Gastroesophageal sphincter (tissue), 4 donors: ENCODE measurements at regions not wholly inside any gene's neighbourhood (a gene's known extent, or its start where the extent isn't known, plus 50 kb on each side); places are given as distances from the start of the nearest gene placed in this dataset.

Source experiments
- ATAC-seq: fragments of 150-250 bp; one replicate; pipeline ENCODE4 v1.9.1; 2016; ENCODE audit warnings: mild to moderate bottlenecking, moderate library complexity
- H3K27ac ChIP-seq, 4 donors: fragments of 200-600 bp; sonication (generic) in 3 of 4; 1 replicate in 3 of 4; 2 replicates in 1 of 4; pipeline ENCODE4 v1.5.1; 2016 to 2019
- H3K27me3 ChIP-seq: fragments of 200-600 bp; sonication (generic); one replicate; pipeline ENCODE4 v1.5.1; 2019
- H3K36me3 ChIP-seq, 2 donors: fragments of 200-600 bp; sonication (generic); one replicate each; pipeline ENCODE4 v1.5.1; 2019; ENCODE audit warnings: control low read depth in 1 of 2
- H3K4me1 ChIP-seq, 3 donors: fragments of 200-600 bp; sonication (generic); 1 replicate in 2 of 3; 2 replicates in 1 of 3; pipeline ENCODE4 v1.5.1; 2016 to 2019; ENCODE audit warnings: control low read depth in 2 of 3
- H3K4me3 ChIP-seq, 2 donors: fragments of 200-600 bp; sonication (generic); one replicate each; pipeline ENCODE4 v1.5.1; 2019; ENCODE audit warnings: mild to moderate bottlenecking in 1 of 2, moderate library complexity in 1 of 2
- H3K9me3 ChIP-seq, 3 donors: fragments of 200-600 bp; sonication (generic); one replicate each; pipeline ENCODE4 v1.5.1; 2017 to 2019; ENCODE audit warnings: control low read depth in 2 of 3
- EP300 ChIP-seq: sonication (generic); formaldehyde crosslinking; IDR thresholded peaks from one replicate; pipeline ENCODE4 v1.6.1; 2017; ENCODE audit warnings: antibody characterized with exemption, mild to moderate bottlenecking
- POLR2A ChIP-seq, 2 donors: fragments of 450-650 bp; IDR thresholded peaks; one replicate each; pipeline ENCODE4 v1.6.1; 2017; ENCODE audit warnings: antibody characterized with exemption in 2 of 2, mild to moderate bottlenecking in 2 of 2, moderate library complexity in 1 of 2
- POLR2AphosphoS5 ChIP-seq: sonication (generic); formaldehyde crosslinking; IDR thresholded peaks from one replicate; pipeline ENCODE4 v1.6.1; 2017; ENCODE audit warnings: antibody characterized with exemption
- WGBS, 2 donors: methylation state at CpG; one replicate each; pipeline ENCODE4 v1.1.5; 2018; ENCODE audit warnings: low coverage in 1 of 2; 5-methylcytosine and 5-hydroxymethylcytosine counted together
- TF ChIP-seq, protein P1 (sequence below), 4 experiments: fragments of 200-600 bp in 2 of 4; fragments of 450-650 bp in 2 of 4; sonication (generic) in 1 of 4; IDR thresholded peaks; one replicate each; pipeline ENCODE4 v1.5.1; 2017 to 2019; ENCODE audit warnings: antibody characterized with exemption in 4 of 4, mild to moderate bottlenecking in 2 of 4, moderate library complexity in 2 of 4

DNA sequence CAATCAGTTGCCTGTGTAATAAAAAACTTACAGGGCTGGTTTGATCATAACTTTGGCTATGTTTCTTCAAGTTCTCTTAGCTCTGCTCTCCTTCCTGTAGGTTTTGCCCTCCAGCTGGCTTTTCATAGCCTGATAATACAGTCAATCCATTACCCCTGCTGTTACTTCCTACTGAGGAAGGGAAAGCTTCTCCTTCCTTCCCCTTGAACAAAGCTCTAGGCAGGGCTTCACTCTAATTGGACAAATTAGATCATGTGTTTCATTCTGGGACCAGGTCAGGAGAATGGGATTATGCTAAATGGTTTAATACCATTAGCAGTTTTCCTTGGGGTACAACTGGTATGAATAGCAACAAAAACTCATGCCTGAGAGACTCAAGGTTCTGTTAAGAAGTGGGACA lies 106.8 kb upstream of the MCHR2 start:
- TF ChIP-seq POLR2AphosphoS5 (no peak), POLR2A (IDR thresholded peaks at IDR 0.05) (no peak), EP300 (no peak)
- TF ChIP-seq, protein P1, sequence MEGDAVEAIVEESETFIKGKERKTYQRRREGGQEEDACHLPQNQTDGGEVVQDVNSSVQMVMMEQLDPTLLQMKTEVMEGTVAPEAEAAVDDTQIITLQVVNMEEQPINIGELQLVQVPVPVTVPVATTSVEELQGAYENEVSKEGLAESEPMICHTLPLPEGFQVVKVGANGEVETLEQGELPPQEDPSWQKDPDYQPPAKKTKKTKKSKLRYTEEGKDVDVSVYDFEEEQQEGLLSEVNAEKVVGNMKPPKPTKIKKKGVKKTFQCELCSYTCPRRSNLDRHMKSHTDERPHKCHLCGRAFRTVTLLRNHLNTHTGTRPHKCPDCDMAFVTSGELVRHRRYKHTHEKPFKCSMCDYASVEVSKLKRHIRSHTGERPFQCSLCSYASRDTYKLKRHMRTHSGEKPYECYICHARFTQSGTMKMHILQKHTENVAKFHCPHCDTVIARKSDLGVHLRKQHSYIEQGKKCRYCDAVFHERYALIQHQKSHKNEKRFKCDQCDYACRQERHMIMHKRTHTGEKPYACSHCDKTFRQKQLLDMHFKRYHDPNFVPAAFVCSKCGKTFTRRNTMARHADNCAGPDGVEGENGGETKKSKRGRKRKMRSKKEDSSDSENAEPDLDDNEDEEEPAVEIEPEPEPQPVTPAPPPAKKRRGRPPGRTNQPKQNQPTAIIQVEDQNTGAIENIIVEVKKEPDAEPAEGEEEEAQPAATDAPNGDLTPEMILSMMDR (IDR thresholded peaks at IDR 0.05) = no peak
- no peak for ATAC-seq
- Histone ChIP-seq H3K27ac (no peak overlapping the region), H3K4me1 (no peaks in the 10 kb centered on the region), H3K4me3 (no peak overlapping the region), H3K9me3 (no peaks in the 10 kb centered on the region), H3K36me3 (no peaks in the 10 kb centered on the region), H3K27me3 (peaks cover 14% of the 10 kb centered on the region)

GRCh38 chr6:100099189-100100074 lies 105.4 kb upstream of the MCHR2 start:
- 16 to 26% methylated on average over 4 of the region's 4 CpGs for WGBS, 2 donors
- Histone ChIP-seq H3K4me1 (no peaks in the 10 kb centered on the region), H3K9me3 (no peaks in the 10 kb centered on the region), H3K4me3 (no peak overlapping the region), H3K27ac (no peak overlapping the region), H3K27me3 (peaks cover 6% of the 10 kb centered on the region), H3K36me3 (no peaks in the 10 kb centered on the region)
- ATAC-seq = no peak
- TF ChIP-seq, protein P1 (IDR thresholded peaks at IDR 0.05) = peak; percentile 32 to 56 (median 38)
- TF ChIP-seq EP300 (no peak), POLR2AphosphoS5 (no peak)

GRCh38 chr6:100096936-100097335 lies 102.9 kb upstream of the MCHR2 start:
- no peak for ATAC-seq
- TF ChIP-seq EP300 (no peak), POLR2A (IDR thresholded peaks at IDR 0.05) (no peak), POLR2AphosphoS5 (no peak)
- TF ChIP-seq, protein P1 (IDR thresholded peaks at IDR 0.05) = no peak
- no peak overlapping the region for H3K4me3 ChIP-seq
- no peaks in the 10 kb centered on the region for H3K9me3 ChIP-seq
- peaks cover 4% of the 10 kb centered on the region for H3K27me3 ChIP-seq
- H3K27ac ChIP-seq = no peak overlapping the region
- no peaks in the 10 kb centered on the region for H3K4me1 ChIP-seq
- H3K36me3 ChIP-seq = no peaks in the 10 kb centered on the region

- WGBS, 2 donors = 61 to 78% methylated on average over 2 of the region's 2 CpGs
- no peak for TF ChIP-seq POLR2AphosphoS5
- TF ChIP-seq EP300 = no peak
- TF ChIP-seq, protein P1 (IDR thresholded peaks at IDR 0.05) = no peak
- TF ChIP-seq POLR2A (IDR thresholded peaks at IDR 0.05) = no peak
Measured at GRCh38 chr6:100096341-100096740, 102.3 kb upstream of the MCHR2 start.

GRCh38 chr6:100093405-100093804 lies 99.4 kb upstream of the MCHR2 start:
- WGBS, 2 donors = 100% methylated on average over 1 of the region's 6 CpGs; no CpG with 5 or more reads in 1 of the 2 donors
- ATAC-seq = no peak
- Histone ChIP-seq H3K27ac (no peak overlapping the region), H3K36me3 (no peaks in the 10 kb centered on the region), H3K9me3 (no peaks in the 10 kb centered on the region), H3K27me3 (no peaks in the 10 kb centered on the region), H3K4me1 (peaks cover 0 to 3% (median 0%) of the 10 kb centered on the region in 3 donors), H3K4me3 (no peak overlapping the region)
- TF ChIP-seq POLR2A (IDR thresholded peaks at IDR 0.05) = no peak
- TF ChIP-seq POLR2AphosphoS5 = no peak
- TF ChIP-seq, protein P1 (IDR thresholded peaks at IDR 0.05) = no peak
- TF ChIP-seq EP300 = no peak

More at GRCh38 chr6:100096341-100096740, 102.3 kb upstream of the MCHR2 start:
- H3K36me3 ChIP-seq = no peaks in the 10 kb centered on the region
- peaks cover 4% of the 10 kb centered on the region for H3K27me3 ChIP-seq
- no peak for ATAC-seq
- no peaks in the 10 kb centered on the region for H3K4me1 ChIP-seq
- no peak overlapping the region for H3K4me3 ChIP-seq
- H3K9me3 ChIP-seq = no peaks in the 10 kb centered on the region
- no peak overlapping the region for H3K27ac ChIP-seq
